ENCODE measurements at regions not wholly inside any gene's neighbourhood (a gene's known extent, or its start where the extent isn't known, plus 50 kb on each side); places are given as distances from the start of the nearest gene placed in this dataset.

- TF ChIP-seq CTCF (conservative IDR thresholded peaks at IDR 0.05; ENCODE audit: low read depth, low read length): no peak
- TF ChIP-seq EZH2 (IDR thresholded peaks at IDR 0.05; ENCODE audit: low read length, unreplicated experiment): no peak
- TF ChIP-seq EZH2phosphoT487 (IDR thresholded peaks at IDR 0.05; ENCODE audit: borderline replicate concordance, low read length): no peak
These were observed 593.0 kb downstream of the ACTL7B start for GRCh38 chr9:108262836-108263235.
